ENCODE measurements at regions not wholly inside any gene's neighbourhood (a gene's known extent, or its start where the extent isn't known, plus 50 kb on each side); places are given as distances from the start of the nearest gene placed in this dataset.

DNA sequence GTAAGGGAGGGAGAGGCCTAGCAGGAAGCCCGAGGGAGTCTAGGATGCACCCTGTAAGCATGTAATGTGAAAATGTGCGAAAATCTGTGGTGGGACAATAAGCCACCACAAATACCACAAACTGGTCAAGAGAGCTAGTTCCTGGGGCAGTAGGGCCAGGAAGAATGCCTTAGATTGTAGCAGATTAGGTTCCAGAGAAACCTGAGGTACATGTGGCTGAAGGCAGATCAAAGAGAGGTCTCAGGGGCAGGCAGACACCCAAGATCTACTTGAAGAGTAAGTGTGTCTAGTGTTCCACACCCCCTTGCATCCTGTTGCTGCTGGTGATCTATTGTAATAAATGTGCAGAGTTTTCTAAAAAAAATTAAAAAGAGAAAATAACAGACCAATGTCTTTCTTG lies 1677.3 kb upstream of the CDH6 start:
- H3K4ac ChIP-seq (ENCODE audit: low read depth, low read length) = no peak overlapping the region
- H4K20me1 ChIP-seq (ENCODE audit: control insufficient read depth, insufficient read depth, insufficient read length) = no peaks in the 10 kb centered on the region
- no peaks in the 10 kb centered on the region for H3K79me1 ChIP-seq (ENCODE audit: insufficient read depth, low read depth, low read length, poor library complexity, severe bottlenecking)
- no peak overlapping the region for H2BK120ac ChIP-seq (ENCODE audit: low read depth, low read length, poor library complexity, severe bottlenecking)
- H3T11ph ChIP-seq (ENCODE audit: low read length) = no peak overlapping the region
- H3K14ac ChIP-seq (ENCODE audit: insufficient read depth, low read length) = no peak overlapping the region
- H3K4me1 Mint-ChIP-seq = no peaks in the 10 kb centered on the region
- H3K9ac ChIP-seq (ENCODE audit: extremely low read depth, insufficient read length, low read length) = no peak overlapping the region
- peak overlapping the region in 1 of 3 experiments; percentile 59; a peak in 1 of 7 replicates for H3K27ac Mint-ChIP-seq
- TF ChIP-seq, protein P1, sequence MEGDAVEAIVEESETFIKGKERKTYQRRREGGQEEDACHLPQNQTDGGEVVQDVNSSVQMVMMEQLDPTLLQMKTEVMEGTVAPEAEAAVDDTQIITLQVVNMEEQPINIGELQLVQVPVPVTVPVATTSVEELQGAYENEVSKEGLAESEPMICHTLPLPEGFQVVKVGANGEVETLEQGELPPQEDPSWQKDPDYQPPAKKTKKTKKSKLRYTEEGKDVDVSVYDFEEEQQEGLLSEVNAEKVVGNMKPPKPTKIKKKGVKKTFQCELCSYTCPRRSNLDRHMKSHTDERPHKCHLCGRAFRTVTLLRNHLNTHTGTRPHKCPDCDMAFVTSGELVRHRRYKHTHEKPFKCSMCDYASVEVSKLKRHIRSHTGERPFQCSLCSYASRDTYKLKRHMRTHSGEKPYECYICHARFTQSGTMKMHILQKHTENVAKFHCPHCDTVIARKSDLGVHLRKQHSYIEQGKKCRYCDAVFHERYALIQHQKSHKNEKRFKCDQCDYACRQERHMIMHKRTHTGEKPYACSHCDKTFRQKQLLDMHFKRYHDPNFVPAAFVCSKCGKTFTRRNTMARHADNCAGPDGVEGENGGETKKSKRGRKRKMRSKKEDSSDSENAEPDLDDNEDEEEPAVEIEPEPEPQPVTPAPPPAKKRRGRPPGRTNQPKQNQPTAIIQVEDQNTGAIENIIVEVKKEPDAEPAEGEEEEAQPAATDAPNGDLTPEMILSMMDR (conservative IDR thresholded peaks at IDR 0.05) = no peak
- H3K4me1 ChIP-seq (ENCODE audit: insufficient read depth, low read length) = no peaks in the 10 kb centered on the region
- H2BK15ac ChIP-seq (ENCODE audit: low read depth, low read length) = no peak overlapping the region
- no CpG with 5 or more reads among the region's 2 CpGs for WGBS (ENCODE audit: extremely low coverage, insufficient read length, low lambda C conversion rate)
- no peak overlapping the region for H3K4me3 Mint-ChIP-seq
- no peaks in the 10 kb centered on the region for H3K27me3 Mint-ChIP-seq (ENCODE audit: low read depth)
- H2BK12ac ChIP-seq (ENCODE audit: insufficient read length, low read depth, low read length) = no peak overlapping the region
- no peaks in the 10 kb centered on the region for H3K79me2 ChIP-seq (ENCODE audit: insufficient read depth, low read length)
- no peaks in the 10 kb centered on the region for H3K9me3 Mint-ChIP-seq
- H4K5ac ChIP-seq (ENCODE audit: insufficient read length, low read depth, low read length) = no peak overlapping the region
- H3K18ac ChIP-seq (ENCODE audit: insufficient read length, low read depth, low read length) = no peak overlapping the region
- H2AFZ ChIP-seq (ENCODE audit: low read length) = no peak overlapping the region
- no peak overlapping the region for H2AK5ac ChIP-seq (ENCODE audit: insufficient read length, low read length)
- H3K4me2 ChIP-seq (ENCODE audit: insufficient read depth, insufficient read length, low read length) = no peak overlapping the region
- DNase-seq = no peak
- no peak overlapping the region for H3K27ac ChIP-seq (ENCODE audit: insufficient read length, low read depth, low read length)
- no peak overlapping the region for H3K56ac ChIP-seq (ENCODE audit: insufficient read length, low read depth, low read length)
- H3K9me3 ChIP-seq (ENCODE audit: control insufficient read depth, low read depth, low read length) = no peaks in the 10 kb centered on the region
- no peak overlapping the region for H2BK20ac ChIP-seq (ENCODE audit: low read depth, low read length, poor library complexity, severe bottlenecking)
- H3K36me3 Mint-ChIP-seq (ENCODE audit: insufficient read depth in 1 of 3, low read depth in 3 of 3) = no peaks in the 10 kb centered on the region
- no peaks in the 10 kb centered on the region for H3K23me2 ChIP-seq (ENCODE audit: insufficient read length, low read depth, low read length, poor library complexity, severe bottlenecking)
- no peak overlapping the region for H2BK5ac ChIP-seq (ENCODE audit: insufficient read length, low read length)
- H3K27me3 ChIP-seq (ENCODE audit: insufficient read depth, low read length) = no peaks in the 10 kb centered on the region
- no peak overlapping the region for H4K91ac ChIP-seq (ENCODE audit: insufficient read length, low read depth, low read length)
- no peak overlapping the region for H3K23ac ChIP-seq (ENCODE audit: insufficient read length, low read depth, low read length)
- H4K8ac ChIP-seq (replicated peaks; ENCODE audit: insufficient read length, low read depth, low read length) = no peak overlapping the region

Data from H9 (cell line).